ENCODE measurements at regions not wholly inside any gene's neighbourhood (a gene's known extent, or its start where the extent isn't known, plus 50 kb on each side); places are given as distances from the start of the nearest gene placed in this dataset.

DNA sequence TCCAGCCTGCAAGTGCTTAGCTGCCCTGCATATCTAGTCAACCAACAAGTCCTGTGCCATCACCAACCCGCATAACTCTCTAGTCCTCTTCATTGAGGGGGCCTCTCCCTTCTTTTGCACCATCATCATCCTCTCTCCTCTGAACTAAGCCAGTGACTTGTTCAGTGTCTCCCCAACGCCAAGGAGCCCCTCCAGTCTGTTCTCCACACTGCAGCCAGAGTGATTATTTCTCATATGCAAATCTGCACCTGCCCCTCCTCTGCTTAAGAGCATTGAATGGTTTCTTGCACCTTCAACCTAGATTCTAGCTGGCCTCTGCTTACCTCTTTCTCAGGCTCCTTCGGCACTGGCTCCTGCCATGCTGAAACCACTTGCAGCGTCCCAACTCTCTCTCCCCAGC lies 141.8 kb downstream of the FAM161A start:
- TF ChIP-seq RFX5 (IDR thresholded peaks at IDR 0.05; ENCODE audit: borderline replicate concordance, low read depth, low read length) (no peak), CTCF (IDR thresholded peaks at IDR 0.05; ENCODE audit: control extremely low read depth in 1 of 3, insufficient read depth in 1 of 3, low read depth in 1 of 3, low read length in 3 of 3) (no peak), KDM1A (IDR thresholded peaks at IDR 0.05; ENCODE audit: borderline replicate concordance, low read length) (no peak), TBP (IDR thresholded peaks at IDR 0.05; ENCODE audit: low read depth, low read length) (no peak), CREB1 (IDR thresholded peaks at IDR 0.05) (no peak), PHF8 (conservative IDR thresholded peaks at IDR 0.05; ENCODE audit: low read depth, low read length) (no peak), SP1 (IDR thresholded peaks at IDR 0.05; ENCODE audit: low read depth, low read length) (no peak), POLR2A (IDR thresholded peaks at IDR 0.05; ENCODE audit: control extremely low read depth in 1 of 2, low read depth in 2 of 2, low read length in 2 of 2) (no peak), SIN3A (conservative IDR thresholded peaks at IDR 0.05 in 1 of 2, IDR thresholded peaks at IDR 0.05 in 1 of 2; ENCODE audit: low read depth in 1 of 2, low read length in 2 of 2) (no peak), TAF1 (IDR thresholded peaks at IDR 0.05; ENCODE audit: low read depth, low read length) (no peak), RXRA (IDR thresholded peaks at IDR 0.05; ENCODE audit: insufficient read depth, low read depth, low read length) (no peak), YY1 (IDR thresholded peaks at IDR 0.05; ENCODE audit: low read depth, low read length) (no peak)
- TF ChIP-seq, protein P1, sequence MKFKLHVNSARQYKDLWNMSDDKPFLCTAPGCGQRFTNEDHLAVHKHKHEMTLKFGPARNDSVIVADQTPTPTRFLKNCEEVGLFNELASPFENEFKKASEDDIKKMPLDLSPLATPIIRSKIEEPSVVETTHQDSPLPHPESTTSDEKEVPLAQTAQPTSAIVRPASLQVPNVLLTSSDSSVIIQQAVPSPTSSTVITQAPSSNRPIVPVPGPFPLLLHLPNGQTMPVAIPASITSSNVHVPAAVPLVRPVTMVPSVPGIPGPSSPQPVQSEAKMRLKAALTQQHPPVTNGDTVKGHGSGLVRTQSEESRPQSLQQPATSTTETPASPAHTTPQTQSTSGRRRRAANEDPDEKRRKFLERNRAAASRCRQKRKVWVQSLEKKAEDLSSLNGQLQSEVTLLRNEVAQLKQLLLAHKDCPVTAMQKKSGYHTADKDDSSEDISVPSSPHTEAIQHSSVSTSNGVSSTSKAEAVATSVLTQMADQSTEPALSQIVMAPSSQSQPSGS (IDR thresholded peaks at IDR 0.05; ENCODE audit: low read length): no peak

Measured in H1 (cell line).